ENCODE measurements at regions not wholly inside any gene's neighbourhood (a gene's known extent, or its start where the extent isn't known, plus 50 kb on each side); places are given as distances from the start of the nearest gene placed in this dataset.

DNA sequence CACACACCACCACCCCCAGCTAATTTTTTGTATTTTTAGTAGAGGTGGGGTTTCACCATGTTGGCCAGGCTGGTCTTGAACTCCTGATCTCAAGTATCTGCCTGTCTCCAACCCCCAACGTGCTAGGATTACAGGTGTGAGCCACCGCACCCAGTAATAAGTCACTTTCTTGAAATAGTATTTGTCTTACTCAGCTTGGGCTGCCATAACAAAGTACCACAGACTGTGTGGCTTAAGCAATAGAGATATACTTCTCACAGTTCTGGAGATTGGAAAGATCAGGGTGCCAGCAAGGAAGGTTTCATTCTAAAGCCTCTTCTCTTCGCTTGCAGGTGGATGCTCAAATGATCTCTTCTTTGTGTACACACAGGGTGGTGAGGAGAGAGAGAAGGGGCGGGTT is 99.8 kb downstream of the ARRDC3 start:
- peak; percentile 57 for DNase-seq (ENCODE audit: low read depth)
- H3K4me3 ChIP-seq (ENCODE audit: low read length): no peak overlapping the region
- TF ChIP-seq, protein P1, sequence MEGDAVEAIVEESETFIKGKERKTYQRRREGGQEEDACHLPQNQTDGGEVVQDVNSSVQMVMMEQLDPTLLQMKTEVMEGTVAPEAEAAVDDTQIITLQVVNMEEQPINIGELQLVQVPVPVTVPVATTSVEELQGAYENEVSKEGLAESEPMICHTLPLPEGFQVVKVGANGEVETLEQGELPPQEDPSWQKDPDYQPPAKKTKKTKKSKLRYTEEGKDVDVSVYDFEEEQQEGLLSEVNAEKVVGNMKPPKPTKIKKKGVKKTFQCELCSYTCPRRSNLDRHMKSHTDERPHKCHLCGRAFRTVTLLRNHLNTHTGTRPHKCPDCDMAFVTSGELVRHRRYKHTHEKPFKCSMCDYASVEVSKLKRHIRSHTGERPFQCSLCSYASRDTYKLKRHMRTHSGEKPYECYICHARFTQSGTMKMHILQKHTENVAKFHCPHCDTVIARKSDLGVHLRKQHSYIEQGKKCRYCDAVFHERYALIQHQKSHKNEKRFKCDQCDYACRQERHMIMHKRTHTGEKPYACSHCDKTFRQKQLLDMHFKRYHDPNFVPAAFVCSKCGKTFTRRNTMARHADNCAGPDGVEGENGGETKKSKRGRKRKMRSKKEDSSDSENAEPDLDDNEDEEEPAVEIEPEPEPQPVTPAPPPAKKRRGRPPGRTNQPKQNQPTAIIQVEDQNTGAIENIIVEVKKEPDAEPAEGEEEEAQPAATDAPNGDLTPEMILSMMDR (IDR thresholded peaks at IDR 0.05; ENCODE audit: insufficient read depth, low read depth, low read length, missing control alignments): no peak

DNA sequence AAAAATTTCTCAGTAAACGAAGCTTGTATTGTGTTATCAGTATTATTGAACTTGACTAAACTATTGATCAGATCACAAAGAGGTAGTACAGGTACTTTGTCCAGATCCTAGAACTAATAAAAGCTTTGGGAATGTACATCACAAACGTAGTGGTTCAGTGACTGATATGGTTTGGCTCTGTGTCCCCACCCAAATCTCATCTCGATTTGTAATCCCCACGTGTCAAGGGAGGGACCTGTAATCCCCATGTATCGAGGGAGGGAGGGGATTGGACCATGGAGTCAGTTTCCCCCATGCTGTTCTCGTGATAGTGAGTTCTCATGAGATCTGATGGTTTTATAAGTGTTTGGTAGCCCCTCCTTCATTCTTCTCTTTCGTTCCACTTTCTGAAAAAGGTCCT is 100.9 kb downstream of the ARRDC3 start:
- TF ChIP-seq, protein P1 (IDR thresholded peaks at IDR 0.05; ENCODE audit: insufficient read depth, low read depth, low read length, missing control alignments): no peak
- no peak for DNase-seq (ENCODE audit: low read depth)
- no peak overlapping the region for H3K4me3 ChIP-seq (ENCODE audit: low read length)

DNA sequence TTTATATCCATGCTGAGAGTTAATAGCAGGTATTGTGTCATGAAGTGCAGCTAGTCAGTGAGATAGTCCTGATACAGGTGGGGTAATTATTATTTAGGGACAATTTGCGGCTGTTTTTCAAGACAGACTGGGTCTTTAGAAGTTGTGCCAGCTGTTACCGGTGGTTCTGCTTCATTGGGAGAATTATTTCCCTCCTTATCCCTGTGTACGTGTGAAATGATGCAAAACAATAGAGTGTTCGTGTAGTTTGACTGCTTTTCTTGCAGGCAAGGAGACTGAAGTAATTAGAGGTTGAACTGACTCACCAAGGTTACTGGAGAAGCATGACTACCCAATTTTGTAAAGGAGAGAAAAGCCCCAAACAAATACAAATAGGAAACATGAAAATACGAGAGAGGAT is 101.7 kb downstream of the ARRDC3 start:
- TF ChIP-seq, protein P1 (IDR thresholded peaks at IDR 0.05; ENCODE audit: insufficient read depth, low read depth, low read length, missing control alignments): no peak
- peak; percentile 80 for DNase-seq (ENCODE audit: low read depth)
- H3K4me3 ChIP-seq (ENCODE audit: low read length): no peak overlapping the region

DNA sequence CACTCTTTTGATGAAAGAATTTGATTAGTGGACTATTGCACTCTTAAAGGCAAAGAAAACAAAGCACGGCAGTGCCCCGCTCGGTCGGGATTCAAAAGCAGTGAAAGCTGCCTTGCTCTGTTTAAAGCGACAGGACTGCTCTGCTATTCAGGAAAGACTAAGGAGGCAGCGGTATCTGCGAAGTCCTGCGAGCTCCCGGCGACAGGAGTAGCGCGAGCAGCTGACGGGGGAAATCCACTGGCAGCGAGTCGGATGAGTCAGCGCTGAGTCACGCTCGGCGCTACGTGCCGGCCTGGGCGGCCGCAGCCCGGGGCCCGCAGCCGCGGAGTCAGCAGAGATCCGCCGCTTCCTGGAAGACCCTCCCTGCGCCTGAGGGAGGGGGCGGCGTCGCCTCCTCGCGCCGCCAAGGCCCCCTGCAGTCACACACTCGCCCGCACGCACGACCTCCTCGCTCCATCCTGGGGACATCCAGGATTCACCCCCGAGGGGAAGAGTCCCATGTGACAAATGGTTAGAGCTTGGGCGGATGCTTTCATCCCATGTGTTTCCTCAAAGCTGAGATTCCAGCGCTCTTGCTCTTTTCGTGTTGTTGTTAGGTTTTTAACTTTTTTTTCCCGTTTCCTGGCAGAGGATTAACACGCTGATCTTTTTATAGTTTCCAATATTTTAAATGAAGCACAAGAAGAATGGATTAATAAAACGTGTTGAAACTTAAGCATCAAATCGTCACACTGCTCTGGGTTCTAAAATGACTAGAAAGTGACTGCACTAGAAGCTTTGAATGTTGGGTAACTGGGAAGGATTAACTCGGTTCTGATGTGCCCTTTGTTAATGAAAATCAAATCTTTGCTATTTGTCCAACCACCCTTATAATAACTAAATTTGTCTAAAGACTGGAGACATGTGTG is 102.5 kb downstream of the ARRDC3 start:
- TF ChIP-seq, protein P1 (IDR thresholded peaks at IDR 0.05; ENCODE audit: insufficient read depth, low read depth, low read length, missing control alignments): no peak
- DNase-seq (ENCODE audit: low read depth): peak; percentile 98
- peak overlapping the region; percentile 49 for H3K4me3 ChIP-seq (ENCODE audit: low read length)

DNA sequence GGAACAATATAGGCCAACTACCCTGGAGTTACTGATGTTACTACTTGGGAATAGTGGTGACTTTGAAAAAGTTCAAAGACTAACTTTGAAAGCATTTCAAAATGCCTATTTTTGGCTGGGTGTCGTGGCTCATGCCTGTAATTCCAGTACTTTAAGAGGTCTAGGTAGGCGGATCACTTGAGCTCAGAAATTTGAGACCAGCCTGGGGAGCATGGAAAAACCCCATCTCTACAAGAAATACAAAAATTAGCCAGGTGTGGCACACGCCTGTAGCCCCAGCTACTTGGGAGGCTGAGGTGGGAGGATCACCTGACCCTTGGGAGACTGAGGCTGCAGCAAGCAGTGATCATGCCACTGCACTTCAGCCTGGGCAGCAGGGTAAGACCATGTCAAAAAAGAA is 105.3 kb downstream of the ARRDC3 start:
- no peak overlapping the region for H3K4me3 ChIP-seq (ENCODE audit: low read length)
- TF ChIP-seq, protein P1 (IDR thresholded peaks at IDR 0.05; ENCODE audit: insufficient read depth, low read depth, low read length, missing control alignments): no peak
- no peak for DNase-seq (ENCODE audit: low read depth)

DNA sequence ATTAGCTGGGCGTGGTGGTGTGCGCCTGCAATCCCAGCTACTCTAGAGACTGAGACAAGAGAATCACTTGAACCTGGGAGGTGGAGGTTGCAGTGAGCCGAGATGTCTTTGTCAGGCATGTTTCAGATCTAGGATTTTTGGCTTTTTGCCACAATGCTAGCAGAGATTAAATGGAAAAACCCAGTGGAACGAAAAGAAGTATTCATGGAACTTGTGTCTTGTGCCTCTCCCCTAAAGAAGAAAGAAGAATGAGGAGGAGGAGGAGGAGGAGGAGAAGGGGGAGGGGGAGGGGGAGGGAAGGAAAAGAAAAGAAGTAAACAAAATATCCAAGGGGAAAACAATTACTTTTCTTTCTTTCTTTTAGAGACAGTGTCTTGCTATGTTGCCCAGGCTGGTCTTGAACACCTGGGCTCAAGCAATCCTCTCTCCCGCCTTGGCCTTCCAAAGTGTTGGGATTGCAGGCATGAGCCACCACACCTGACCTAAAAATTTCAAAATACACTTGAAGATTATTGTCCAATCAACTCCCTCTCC is 106.0 kb downstream of the ARRDC3 start:
- H3K4me3 ChIP-seq (ENCODE audit: low read length): no peak overlapping the region
- no peak for DNase-seq (ENCODE audit: low read depth)
- TF ChIP-seq, protein P1 (IDR thresholded peaks at IDR 0.05; ENCODE audit: insufficient read depth, low read depth, low read length, missing control alignments): no peak
